ENCODE measurements at regions not wholly inside any gene's neighbourhood (a gene's known extent, or its start where the extent isn't known, plus 50 kb on each side); places are given as distances from the start of the nearest gene placed in this dataset.

DNA sequence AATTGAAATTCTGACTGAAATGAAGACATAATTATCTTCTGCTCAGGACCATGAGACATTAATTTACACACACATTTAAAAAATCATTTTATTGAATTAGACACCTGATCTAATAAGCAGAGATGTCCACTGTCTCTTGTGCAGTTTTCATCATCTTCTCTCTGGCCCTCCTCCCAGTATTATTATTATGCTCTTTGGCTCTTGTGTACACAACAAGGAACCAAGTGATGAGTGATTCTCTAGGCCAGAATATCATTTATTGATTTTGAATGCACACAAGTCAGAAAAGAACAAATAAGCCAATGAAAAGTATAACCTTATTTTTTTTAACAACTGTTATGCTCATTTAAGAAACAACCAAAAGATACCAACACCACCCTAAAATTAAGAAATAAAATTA is 244.7 kb upstream of the KRR1 start:
- Histone ChIP-seq H3K9me3 (ENCODE audit: control insufficient read depth in 4 of 4, low read length in 3 of 4) (no peaks in the 10 kb centered on the region), H3K36me3 (ENCODE audit: control insufficient read depth in 4 of 4, insufficient read depth in 3 of 4, low read depth in 1 of 4, low read length in 3 of 4) (no peaks in the 10 kb centered on the region), H3K4me3 (ENCODE audit: low read depth in 1 of 3, low read length in 3 of 3) (no peak overlapping the region), H3K27me3 (ENCODE audit: control insufficient read depth in 4 of 4, insufficient read depth in 4 of 4, low read length in 3 of 4) (no peaks in the 10 kb centered on the region), H3K9ac (ENCODE audit: low read depth in 1 of 2, low read length in 2 of 2) (no peak overlapping the region), H3K27ac (ENCODE audit: low read depth in 1 of 2, low read length in 2 of 2) (no peak overlapping the region), H3K4me1 (ENCODE audit: control insufficient read depth in 4 of 4, insufficient read depth in 4 of 4, low read length in 3 of 4) (peaks cover 6 to 28% (median 10%) of the 10 kb centered on the region in 4 donors)
- DNase-seq (ENCODE audit: low spot score): no peak
- TF ChIP-seq, protein P1, sequence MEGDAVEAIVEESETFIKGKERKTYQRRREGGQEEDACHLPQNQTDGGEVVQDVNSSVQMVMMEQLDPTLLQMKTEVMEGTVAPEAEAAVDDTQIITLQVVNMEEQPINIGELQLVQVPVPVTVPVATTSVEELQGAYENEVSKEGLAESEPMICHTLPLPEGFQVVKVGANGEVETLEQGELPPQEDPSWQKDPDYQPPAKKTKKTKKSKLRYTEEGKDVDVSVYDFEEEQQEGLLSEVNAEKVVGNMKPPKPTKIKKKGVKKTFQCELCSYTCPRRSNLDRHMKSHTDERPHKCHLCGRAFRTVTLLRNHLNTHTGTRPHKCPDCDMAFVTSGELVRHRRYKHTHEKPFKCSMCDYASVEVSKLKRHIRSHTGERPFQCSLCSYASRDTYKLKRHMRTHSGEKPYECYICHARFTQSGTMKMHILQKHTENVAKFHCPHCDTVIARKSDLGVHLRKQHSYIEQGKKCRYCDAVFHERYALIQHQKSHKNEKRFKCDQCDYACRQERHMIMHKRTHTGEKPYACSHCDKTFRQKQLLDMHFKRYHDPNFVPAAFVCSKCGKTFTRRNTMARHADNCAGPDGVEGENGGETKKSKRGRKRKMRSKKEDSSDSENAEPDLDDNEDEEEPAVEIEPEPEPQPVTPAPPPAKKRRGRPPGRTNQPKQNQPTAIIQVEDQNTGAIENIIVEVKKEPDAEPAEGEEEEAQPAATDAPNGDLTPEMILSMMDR (IDR thresholded peaks at IDR 0.05; ENCODE audit: low read depth, low read length, missing input control): no peak
- TF ChIP-seq FOXA2 (IDR thresholded peaks at IDR 0.05): no peak
- no peak for TF ChIP-seq SP1 (IDR thresholded peaks at IDR 0.05)
- TF ChIP-seq, protein P2, sequence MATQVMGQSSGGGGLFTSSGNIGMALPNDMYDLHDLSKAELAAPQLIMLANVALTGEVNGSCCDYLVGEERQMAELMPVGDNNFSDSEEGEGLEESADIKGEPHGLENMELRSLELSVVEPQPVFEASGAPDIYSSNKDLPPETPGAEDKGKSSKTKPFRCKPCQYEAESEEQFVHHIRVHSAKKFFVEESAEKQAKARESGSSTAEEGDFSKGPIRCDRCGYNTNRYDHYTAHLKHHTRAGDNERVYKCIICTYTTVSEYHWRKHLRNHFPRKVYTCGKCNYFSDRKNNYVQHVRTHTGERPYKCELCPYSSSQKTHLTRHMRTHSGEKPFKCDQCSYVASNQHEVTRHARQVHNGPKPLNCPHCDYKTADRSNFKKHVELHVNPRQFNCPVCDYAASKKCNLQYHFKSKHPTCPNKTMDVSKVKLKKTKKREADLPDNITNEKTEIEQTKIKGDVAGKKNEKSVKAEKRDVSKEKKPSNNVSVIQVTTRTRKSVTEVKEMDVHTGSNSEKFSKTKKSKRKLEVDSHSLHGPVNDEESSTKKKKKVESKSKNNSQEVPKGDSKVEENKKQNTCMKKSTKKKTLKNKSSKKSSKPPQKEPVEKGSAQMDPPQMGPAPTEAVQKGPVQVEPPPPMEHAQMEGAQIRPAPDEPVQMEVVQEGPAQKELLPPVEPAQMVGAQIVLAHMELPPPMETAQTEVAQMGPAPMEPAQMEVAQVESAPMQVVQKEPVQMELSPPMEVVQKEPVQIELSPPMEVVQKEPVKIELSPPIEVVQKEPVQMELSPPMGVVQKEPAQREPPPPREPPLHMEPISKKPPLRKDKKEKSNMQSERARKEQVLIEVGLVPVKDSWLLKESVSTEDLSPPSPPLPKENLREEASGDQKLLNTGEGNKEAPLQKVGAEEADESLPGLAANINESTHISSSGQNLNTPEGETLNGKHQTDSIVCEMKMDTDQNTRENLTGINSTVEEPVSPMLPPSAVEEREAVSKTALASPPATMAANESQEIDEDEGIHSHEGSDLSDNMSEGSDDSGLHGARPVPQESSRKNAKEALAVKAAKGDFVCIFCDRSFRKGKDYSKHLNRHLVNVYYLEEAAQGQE (IDR thresholded peaks at IDR 0.05): no peak

DNA sequence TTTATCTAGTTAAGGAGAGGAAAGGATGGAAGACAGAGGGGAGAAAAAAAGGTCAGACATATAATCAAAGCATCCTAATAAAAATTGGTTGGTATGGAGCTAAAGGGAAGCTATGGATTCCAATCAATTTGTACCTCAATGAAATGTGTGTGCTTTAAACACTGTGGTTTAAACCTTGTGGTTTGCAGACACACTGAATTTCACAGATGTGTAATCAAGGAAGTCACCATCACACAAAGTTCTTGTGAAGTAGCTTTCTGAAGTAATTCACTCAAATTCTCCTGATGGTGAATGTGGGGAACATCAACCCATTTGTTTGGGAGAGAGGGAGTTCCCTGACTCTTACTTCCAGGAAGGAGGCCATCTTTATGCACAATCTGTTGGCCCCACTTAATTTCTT is 243.3 kb upstream of the KRR1 start:
- no peak for TF ChIP-seq GABPA (IDR thresholded peaks at IDR 0.05 in 1 of 2, conservative IDR thresholded peaks at IDR 0.05 in 1 of 2)
- no peak for TF ChIP-seq JUND (IDR thresholded peaks at IDR 0.05)
- no peak for DNase-seq (ENCODE audit: low spot score)
- Histone ChIP-seq H3K36me3 (ENCODE audit: control insufficient read depth in 4 of 4, insufficient read depth in 3 of 4, low read depth in 1 of 4, low read length in 3 of 4) (no peaks in the 10 kb centered on the region), H3K27ac (ENCODE audit: low read depth in 1 of 2, low read length in 2 of 2) (no peak overlapping the region), H3K9ac (ENCODE audit: low read depth in 1 of 2, low read length in 2 of 2) (no peak overlapping the region), H3K4me3 (ENCODE audit: low read depth in 1 of 3, low read length in 3 of 3) (no peak overlapping the region), H3K9me3 (ENCODE audit: control insufficient read depth in 4 of 4, low read length in 3 of 4) (no peaks in the 10 kb centered on the region), H3K4me1 (ENCODE audit: control insufficient read depth in 4 of 4, insufficient read depth in 4 of 4, low read length in 3 of 4) (peaks cover 6 to 30% (median 13%) of the 10 kb centered on the region in 4 donors), H3K27me3 (ENCODE audit: control insufficient read depth in 4 of 4, insufficient read depth in 4 of 4, low read length in 3 of 4) (no peaks in the 10 kb centered on the region)

DNA sequence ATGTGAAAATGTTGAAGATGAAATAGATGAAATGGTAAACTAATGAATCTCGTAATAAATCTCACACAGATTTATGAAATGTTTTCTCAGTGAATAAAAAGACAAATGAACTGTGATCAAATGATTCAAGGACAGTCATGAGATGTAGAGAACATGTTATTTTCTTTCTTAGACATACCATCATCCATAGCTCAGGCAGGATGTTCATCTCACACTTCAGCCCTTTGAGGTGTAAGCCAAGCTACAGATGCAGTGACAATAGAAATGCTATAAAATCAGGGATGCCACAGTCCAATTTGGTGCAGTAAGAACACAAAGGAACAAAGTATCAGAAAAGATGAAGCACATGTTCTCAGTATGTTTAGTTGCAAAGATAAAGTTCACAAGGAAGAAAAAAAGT is 242.7 kb upstream of the KRR1 start:
- Histone ChIP-seq H3K27ac (ENCODE audit: low read depth in 1 of 2, low read length in 2 of 2) (no peak overlapping the region), H3K27me3 (ENCODE audit: control insufficient read depth in 4 of 4, insufficient read depth in 4 of 4, low read length in 3 of 4) (no peaks in the 10 kb centered on the region), H3K4me1 (ENCODE audit: control insufficient read depth in 4 of 4, insufficient read depth in 4 of 4, low read length in 3 of 4) (peaks cover 6 to 30% (median 13%) of the 10 kb centered on the region in 4 donors), H3K36me3 (ENCODE audit: control insufficient read depth in 4 of 4, insufficient read depth in 3 of 4, low read depth in 1 of 4, low read length in 3 of 4) (no peaks in the 10 kb centered on the region), H3K9ac (ENCODE audit: low read depth in 1 of 2, low read length in 2 of 2) (no peak overlapping the region), H3K9me3 (ENCODE audit: control insufficient read depth in 4 of 4, low read length in 3 of 4) (no peaks in the 10 kb centered on the region), H3K4me3 (ENCODE audit: low read depth in 1 of 3, low read length in 3 of 3) (no peak overlapping the region)
- WGBS: 96% methylated on average over 1 of the region's 1 CpG
- TF ChIP-seq JUND (IDR thresholded peaks at IDR 0.05) (no peak), HNF4A (conservative IDR thresholded peaks at IDR 0.05) (no peak)
- DNase-seq (ENCODE audit: low spot score): no peak

Measured in liver (tissue), 8 donors.